AG09309 (cell line): ENCODE measurements at regions not wholly inside any gene's neighbourhood (a gene's known extent, or its start where the extent isn't known, plus 50 kb on each side); places are given as distances from the start of the nearest gene placed in this dataset.

Experiments
- DNase-seq: peaks from one replicate; pipeline ENCODE4 v3.0.0-alpha.2; 2010; ENCODE audit warnings: low read depth
- H3K4me3 ChIP-seq: 2 replicates; pipeline ENCODE4 v1.5.1; 2011; ENCODE audit warnings: mild to moderate bottlenecking, low read depth, low read length, moderate library complexity; ENCODE audit not compliant: control insufficient read depth
- CTCF ChIP-seq: IDR thresholded peaks from 2 replicates; pipeline ENCODE4 v1.5.1; 2011; ENCODE audit warnings: mild to moderate bottlenecking, low read depth, low read length, inconsistent platforms; ENCODE audit not compliant: insufficient read depth, control insufficient read depth; ENCODE audit errors: missing control alignments

DNA sequence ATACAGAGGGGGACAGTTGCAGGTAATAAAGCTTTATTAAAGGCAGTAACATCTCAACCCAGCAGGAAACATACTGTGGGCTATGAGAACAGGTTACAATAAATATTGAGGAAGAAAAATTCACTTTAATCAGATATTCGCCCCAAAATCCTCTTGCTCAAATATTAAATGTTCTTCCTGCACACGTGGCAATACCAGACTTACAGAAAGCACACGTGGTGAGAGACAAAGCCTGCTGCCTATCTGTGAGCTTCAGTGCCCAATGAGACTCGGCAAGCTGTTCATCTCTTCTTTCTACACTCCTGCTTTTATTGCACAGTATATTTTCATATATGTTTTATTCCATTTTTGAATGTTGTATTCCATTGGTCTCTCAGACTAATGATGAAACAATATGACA is 113.2 kb downstream of the OR13A1 start:
- H3K4me3 ChIP-seq = no peak overlapping the region
- DNase-seq = no peak
- TF ChIP-seq CTCF = no peak

DNA sequence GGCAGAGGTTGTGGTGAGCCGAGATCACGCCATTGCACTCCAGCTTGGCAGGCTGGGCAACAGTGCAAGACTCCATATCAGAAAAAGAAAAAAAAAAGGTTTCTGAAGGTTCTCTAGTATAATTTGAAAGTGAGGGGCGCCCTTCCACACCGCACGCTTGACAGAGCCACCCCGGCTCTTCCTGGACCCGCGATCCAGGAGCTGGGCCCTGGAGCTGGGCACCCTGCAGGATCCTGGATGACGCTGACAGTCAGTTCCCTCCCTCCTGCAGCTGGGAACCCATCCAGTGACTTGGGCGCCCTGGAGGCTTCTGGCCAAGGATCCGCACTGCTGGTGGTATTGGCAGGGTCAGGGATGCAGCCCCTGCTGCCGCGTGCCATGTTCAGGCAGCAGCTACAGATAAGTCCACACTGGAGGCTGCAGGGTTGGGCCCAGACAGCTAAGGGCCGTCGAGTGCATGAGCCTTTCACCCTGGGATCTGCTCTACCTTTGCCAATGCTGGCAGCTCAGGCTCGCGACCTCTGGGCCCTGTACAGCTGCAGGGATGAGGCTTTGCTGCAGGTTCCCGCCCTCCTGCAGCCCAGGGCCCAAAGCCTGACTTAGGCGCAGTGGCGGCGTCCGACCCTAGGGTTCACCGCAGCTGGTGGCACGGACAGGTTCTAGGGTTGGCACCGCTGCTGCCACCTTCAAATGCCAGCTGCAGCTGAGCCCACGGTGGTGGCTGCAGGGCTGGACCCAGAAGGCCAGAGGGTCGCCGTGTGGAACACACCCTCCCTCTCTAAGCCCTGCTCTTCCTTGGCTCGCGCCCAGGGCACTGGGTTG is 110.2 kb downstream of the OR13A1 start:
- no peak overlapping the region for H3K4me3 ChIP-seq
- no peak for TF ChIP-seq CTCF
- no peak for DNase-seq

- DNase-seq = no peak
- TF ChIP-seq CTCF = no peak
- H3K4me3 ChIP-seq = no peak overlapping the region
These were observed 105.5 kb downstream of the OR13A1 start for GRCh38 chr10:45209888-45210287.

GRCh38 chr10:45211576-45211975 is 103.8 kb downstream of the OR13A1 start:
- DNase-seq = no peak
- H3K4me3 ChIP-seq = no peak overlapping the region
- no peak for TF ChIP-seq CTCF

- DNase-seq = no peak
- no peak overlapping the region for H3K4me3 ChIP-seq
- TF ChIP-seq CTCF = no peak
These were observed 96.0 kb downstream of the OR13A1 start for GRCh38 chr10:45219416-45219815.

DNA sequence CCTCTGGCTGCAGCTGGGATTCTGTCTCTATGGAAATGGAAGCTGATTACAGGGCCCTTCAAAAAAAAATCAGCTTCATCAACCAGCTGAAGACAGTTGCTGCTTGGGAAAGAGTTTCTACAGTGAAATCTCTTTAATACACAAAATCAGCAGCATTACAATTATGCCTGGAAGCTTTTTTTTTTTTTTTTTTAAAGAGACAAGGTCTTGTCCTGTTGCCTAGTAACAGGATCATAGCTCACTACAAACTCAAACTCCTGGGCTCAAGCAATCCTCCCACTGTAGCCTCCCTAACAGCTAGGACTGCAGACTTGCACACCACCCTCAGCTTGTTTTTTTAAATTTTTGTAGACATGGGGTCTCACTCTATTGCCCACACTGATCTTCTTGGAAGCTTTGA is 94.5 kb downstream of the OR13A1 start:
- TF ChIP-seq CTCF = no peak
- no peak overlapping the region for H3K4me3 ChIP-seq
- no peak for DNase-seq

DNA sequence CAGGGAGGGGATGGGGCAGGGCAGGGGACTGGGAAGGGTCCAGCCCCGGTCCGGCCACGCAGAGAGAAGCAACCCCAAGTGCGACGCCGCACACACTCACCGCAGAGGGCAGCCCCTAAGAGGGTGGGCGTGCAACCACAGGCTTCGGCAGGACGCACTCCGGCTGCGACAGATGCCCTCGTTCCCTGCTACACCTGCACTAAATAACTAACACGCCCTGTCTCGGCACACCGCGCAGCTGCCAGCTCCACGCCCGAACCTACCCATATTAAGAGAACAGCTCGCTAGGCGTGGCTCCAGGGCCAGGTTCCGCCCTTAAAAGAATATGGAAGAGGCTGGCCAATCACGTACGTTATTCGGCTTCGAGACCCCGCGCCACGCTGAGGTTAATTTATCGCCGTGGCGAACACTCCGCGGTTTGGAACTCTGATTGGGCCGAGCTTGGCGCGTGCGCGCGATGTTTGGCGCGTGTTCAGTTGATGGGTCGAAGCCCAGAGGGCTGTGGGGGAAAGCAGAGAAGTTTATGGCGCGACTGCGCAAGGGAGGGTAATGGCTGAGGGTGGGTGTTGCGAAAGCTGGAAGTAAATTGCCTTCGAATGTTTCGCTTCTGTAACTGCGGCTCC is 91.1 kb downstream of the OR13A1 start:
- DNase-seq = no peak
- TF ChIP-seq CTCF = no peak
- H3K4me3 ChIP-seq = no peak overlapping the region
